ENCODE measurements at regions not wholly inside any gene's neighbourhood (a gene's known extent, or its start where the extent isn't known, plus 50 kb on each side); places are given as distances from the start of the nearest gene placed in this dataset.

GRCh38 chr12:18907728-18908127 is 169.8 kb downstream of the CAPZA3 start:
- no peaks in the 10 kb centered on the region for H3K9me3 ChIP-seq (ENCODE audit: insufficient read depth, low read depth, low read length)
- no peak overlapping the region for H3K9ac ChIP-seq (ENCODE audit: low read depth, low read length, poor library complexity, severe bottlenecking)
- no peak overlapping the region for H2AFZ ChIP-seq (ENCODE audit: low read length)
- H3K4me1 ChIP-seq (ENCODE audit: insufficient read depth, low read length, poor library complexity, severe bottlenecking): no peaks in the 10 kb centered on the region
- no peaks in the 10 kb centered on the region for H3K79me2 ChIP-seq (ENCODE audit: insufficient read depth, low read length)
- H3K9me2 ChIP-seq (replicated peaks; ENCODE audit: low read depth, low read length): no peaks in the 10 kb centered on the region
- no peak overlapping the region for H3K4me3 ChIP-seq (ENCODE audit: low read length, poor library complexity, severe bottlenecking)
- no peak for TF ChIP-seq CTCF (conservative IDR thresholded peaks at IDR 0.05; ENCODE audit: low read length)
- no peak for TF ChIP-seq EZH2phosphoT487 (IDR thresholded peaks at IDR 0.05; ENCODE audit: borderline replicate concordance)
- H3K27me3 ChIP-seq (ENCODE audit: insufficient read depth, low read length, poor library complexity, severe bottlenecking): no peaks in the 10 kb centered on the region
- no peaks in the 10 kb centered on the region for H4K20me1 ChIP-seq (ENCODE audit: insufficient read depth, low read length, poor library complexity, severe bottlenecking)
- no peak overlapping the region for H3K4me2 ChIP-seq (ENCODE audit: low read depth, low read length, poor library complexity, severe bottlenecking)
- H3K36me3 ChIP-seq (ENCODE audit: insufficient read depth, low read length): no peaks in the 10 kb centered on the region
- no peaks in the 10 kb centered on the region for H3F3A ChIP-seq (ENCODE audit: low read depth)

- H3K4me1 ChIP-seq (ENCODE audit: insufficient read depth, low read length, poor library complexity, severe bottlenecking): no peaks in the 10 kb centered on the region
- H3K4me2 ChIP-seq (ENCODE audit: low read depth, low read length, poor library complexity, severe bottlenecking): no peak overlapping the region
- H3K9me2 ChIP-seq (replicated peaks; ENCODE audit: low read depth, low read length): no peaks in the 10 kb centered on the region
- no peaks in the 10 kb centered on the region for H4K20me1 ChIP-seq (ENCODE audit: insufficient read depth, low read length, poor library complexity, severe bottlenecking)
- H3K79me2 ChIP-seq (ENCODE audit: insufficient read depth, low read length): no peaks in the 10 kb centered on the region
- no peak for TF ChIP-seq CTCF (conservative IDR thresholded peaks at IDR 0.05; ENCODE audit: low read length)
- no peak for TF ChIP-seq EZH2phosphoT487 (IDR thresholded peaks at IDR 0.05; ENCODE audit: borderline replicate concordance)
- no peaks in the 10 kb centered on the region for H3F3A ChIP-seq (ENCODE audit: low read depth)
- H3K4me3 ChIP-seq (ENCODE audit: low read length, poor library complexity, severe bottlenecking): no peak overlapping the region
- H3K36me3 ChIP-seq (ENCODE audit: insufficient read depth, low read length): no peaks in the 10 kb centered on the region
- no peaks in the 10 kb centered on the region for H3K27me3 ChIP-seq (ENCODE audit: insufficient read depth, low read length, poor library complexity, severe bottlenecking)
- H2AFZ ChIP-seq (ENCODE audit: low read length): no peak overlapping the region
- H3K9me3 ChIP-seq (ENCODE audit: insufficient read depth, low read depth, low read length): no peaks in the 10 kb centered on the region
- H3K9ac ChIP-seq (ENCODE audit: low read depth, low read length, poor library complexity, severe bottlenecking): no peak overlapping the region
Measured at GRCh38 chr12:18908191-18908590, 170.3 kb downstream of the CAPZA3 start.

- Histone ChIP-seq H2AFZ (ENCODE audit: low read length) (no peak overlapping the region), H3K9me2 (replicated peaks; ENCODE audit: low read depth, low read length) (no peaks in the 10 kb centered on the region), H3K9ac (ENCODE audit: low read depth, low read length, poor library complexity, severe bottlenecking) (no peak overlapping the region), H3K9me3 (ENCODE audit: insufficient read depth, low read depth, low read length) (no peaks in the 10 kb centered on the region), H3K27me3 (ENCODE audit: insufficient read depth, low read length, poor library complexity, severe bottlenecking) (no peaks in the 10 kb centered on the region), H3K36me3 (ENCODE audit: insufficient read depth, low read length) (no peaks in the 10 kb centered on the region), H4K20me1 (ENCODE audit: insufficient read depth, low read length, poor library complexity, severe bottlenecking) (no peaks in the 10 kb centered on the region), H3K4me2 (ENCODE audit: low read depth, low read length, poor library complexity, severe bottlenecking) (no peak overlapping the region), H3K79me2 (ENCODE audit: insufficient read depth, low read length) (no peaks in the 10 kb centered on the region), H3F3A (ENCODE audit: low read depth) (no peaks in the 10 kb centered on the region), H3K4me3 (ENCODE audit: low read length, poor library complexity, severe bottlenecking) (no peak overlapping the region), H3K4me1 (ENCODE audit: insufficient read depth, low read length, poor library complexity, severe bottlenecking) (no peaks in the 10 kb centered on the region)
- TF ChIP-seq CTCF (conservative IDR thresholded peaks at IDR 0.05; ENCODE audit: low read length) (no peak), EZH2phosphoT487 (IDR thresholded peaks at IDR 0.05; ENCODE audit: borderline replicate concordance) (no peak)
Measured at GRCh38 chr12:18919871-18920511, 182.1 kb downstream of the CAPZA3 start.

All from Loucy (cell line).